Fibroblast of pulmonary artery (primary cell): ENCODE measurements at regions not wholly inside any gene's neighbourhood (a gene's known extent, or its start where the extent isn't known, plus 50 kb on each side); places are given as distances from the start of the nearest gene placed in this dataset.
"Not testable (repeated sequence)": the region's sequence is repeated elsewhere in the genome, so short reads cannot be mapped to it uniquely, and the experiment has no call there.

Experiments used
- DNase-seq: peaks from one replicate; pipeline ENCODE4 v3.0.0-alpha.2; 2010; ENCODE audit warnings: low read depth
- H3K4me3 ChIP-seq: replicated peaks from 2 replicates; pipeline ENCODE4 v1.5.1; 2011; ENCODE audit warnings: low read depth, mild to moderate bottlenecking, control low read depth, low read length, moderate library complexity
- TF ChIP-seq, protein P1 (sequence below): IDR thresholded peaks from 2 replicates; pipeline ENCODE4 v1.5.1; 2011; ENCODE audit warnings: mild to moderate bottlenecking, control low read depth, low read length, inconsistent platforms; ENCODE audit errors: missing control alignments

- peak; percentile 41 for DNase-seq
- TF ChIP-seq, protein P1, sequence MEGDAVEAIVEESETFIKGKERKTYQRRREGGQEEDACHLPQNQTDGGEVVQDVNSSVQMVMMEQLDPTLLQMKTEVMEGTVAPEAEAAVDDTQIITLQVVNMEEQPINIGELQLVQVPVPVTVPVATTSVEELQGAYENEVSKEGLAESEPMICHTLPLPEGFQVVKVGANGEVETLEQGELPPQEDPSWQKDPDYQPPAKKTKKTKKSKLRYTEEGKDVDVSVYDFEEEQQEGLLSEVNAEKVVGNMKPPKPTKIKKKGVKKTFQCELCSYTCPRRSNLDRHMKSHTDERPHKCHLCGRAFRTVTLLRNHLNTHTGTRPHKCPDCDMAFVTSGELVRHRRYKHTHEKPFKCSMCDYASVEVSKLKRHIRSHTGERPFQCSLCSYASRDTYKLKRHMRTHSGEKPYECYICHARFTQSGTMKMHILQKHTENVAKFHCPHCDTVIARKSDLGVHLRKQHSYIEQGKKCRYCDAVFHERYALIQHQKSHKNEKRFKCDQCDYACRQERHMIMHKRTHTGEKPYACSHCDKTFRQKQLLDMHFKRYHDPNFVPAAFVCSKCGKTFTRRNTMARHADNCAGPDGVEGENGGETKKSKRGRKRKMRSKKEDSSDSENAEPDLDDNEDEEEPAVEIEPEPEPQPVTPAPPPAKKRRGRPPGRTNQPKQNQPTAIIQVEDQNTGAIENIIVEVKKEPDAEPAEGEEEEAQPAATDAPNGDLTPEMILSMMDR, result no peak
- no peak overlapping the region for H3K4me3 ChIP-seq
These were observed 87.5 kb upstream of the HGF start for GRCh38 chr7:81857385-81857784.

DNA sequence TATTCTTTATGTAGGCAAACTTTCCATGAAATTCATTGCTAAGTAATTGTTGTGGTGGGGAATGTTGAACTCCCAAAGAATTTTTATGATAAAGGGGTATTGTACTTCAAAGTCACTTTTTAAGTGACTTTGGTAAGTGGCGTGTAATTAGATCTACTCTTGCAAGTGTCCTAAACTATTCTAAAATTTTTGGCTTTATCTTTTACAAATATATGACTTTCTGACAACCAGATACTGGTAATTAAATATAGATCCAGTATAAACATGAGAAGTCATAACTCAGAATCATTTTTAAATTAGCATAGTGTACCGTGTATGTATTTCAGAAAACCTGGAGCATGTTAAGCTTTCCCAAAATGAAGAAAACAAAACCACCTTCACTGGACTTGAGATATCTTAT, 84.7 kb upstream of the HGF start:
- DNase-seq, result no peak
- no peak overlapping the region for H3K4me3 ChIP-seq
- TF ChIP-seq, protein P1, result no peak

DNA sequence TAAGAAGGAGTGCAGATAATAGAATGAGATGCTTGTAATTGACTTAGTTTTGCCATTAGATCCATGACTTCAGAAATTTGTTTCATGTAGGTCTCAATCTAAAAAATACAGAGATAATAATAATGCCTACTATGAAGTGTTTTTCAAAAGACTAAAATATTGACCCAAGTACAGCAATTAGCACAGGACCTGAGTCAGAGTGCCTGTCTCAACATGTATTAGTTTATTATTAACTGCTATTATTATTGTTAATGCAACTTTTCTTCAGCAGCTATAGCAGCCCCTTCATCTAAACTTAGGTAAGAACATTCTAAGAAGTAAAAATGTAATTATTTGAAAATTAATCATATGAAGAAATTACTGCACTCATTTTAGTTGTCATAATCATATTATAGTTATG, 82.9 kb upstream of the HGF start:
- no peak for DNase-seq
- no peak overlapping the region for H3K4me3 ChIP-seq
- TF ChIP-seq, protein P1, result no peak

- no peak for DNase-seq
- H3K4me3 ChIP-seq, result no peak overlapping the region
- TF ChIP-seq, protein P1, result no peak
These were observed 81.6 kb upstream of the HGF start for GRCh38 chr7:81851413-81851812.

GRCh38 chr7:81846398-81846797, 76.6 kb upstream of the HGF start:
- TF ChIP-seq, protein P1, result no peak
- no peak overlapping the region for H3K4me3 ChIP-seq
- peak; percentile 76 for DNase-seq

- peak; percentile 55 for DNase-seq
- peak overlapping the region; percentile 13 for H3K4me3 ChIP-seq
- TF ChIP-seq, protein P1, result no peak
These were observed 75.9 kb upstream of the HGF start for GRCh38 chr7:81845744-81846241.

DNA sequence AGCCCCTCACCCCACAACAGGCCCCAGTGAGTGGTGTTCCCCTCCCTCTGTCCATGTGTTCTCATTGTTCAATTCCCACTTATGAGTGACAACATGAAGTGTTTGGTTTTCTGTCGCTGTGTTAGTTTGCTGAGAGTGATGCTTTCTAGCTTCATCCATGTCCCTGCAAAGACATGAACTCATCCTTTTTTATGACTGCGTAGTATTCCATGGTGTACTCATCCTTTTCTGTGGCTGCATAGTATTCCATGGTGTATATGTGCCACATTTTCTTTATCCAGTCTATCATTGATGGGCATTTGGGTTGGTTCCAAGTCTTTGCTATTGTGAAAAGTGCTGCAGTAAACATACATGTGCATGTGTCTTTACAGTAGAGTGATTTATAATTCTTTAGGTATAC, 73.8 kb upstream of the HGF start:
- DNase-seq, H3K4me3 ChIP-seq: not testable (repeated sequence)
